Activated CD4-positive, alpha-beta memory T cell treated with anti-CD3 and anti-CD28 coated beads for 36 hours (primary cell): ENCODE measurements at regions not wholly inside any gene's neighbourhood (a gene's known extent, or its start where the extent isn't known, plus 50 kb on each side); places are given as distances from the start of the nearest gene placed in this dataset.

ENCODE experiments used
- CTCF ChIA-PET: fragments of 350-600 bp; sonication (Branson Sonifier 250); formaldehyde crosslinking; loops from one replicate; lab custom pipeline; 2021; ENCODE audit warnings: antibody characterized with exemption, inconsistent platforms; lab: Charles Lee
- POLR2A ChIA-PET: fragments of 350-600 bp; sonication (Branson Sonifier 250); formaldehyde crosslinking; loops from one replicate; lab custom pipeline; 2021; ENCODE audit warnings: antibody characterized with exemption; lab: Charles Lee
- DNase-seq: peaks from one replicate; pipeline ENCODE4 v3.0.0-alpha.2; 2020
- H3K27ac Mint-ChIP-seq: one replicate; pipeline ENCODE4 v1.8.0; 2021; ENCODE audit warnings: mixed read lengths
- H3K27me3 Mint-ChIP-seq: one replicate; pipeline ENCODE4 v1.8.0; 2021; ENCODE audit warnings: mixed read lengths
- H3K36me3 Mint-ChIP-seq: one replicate; pipeline ENCODE4 v1.8.0; 2021; ENCODE audit warnings: mixed read lengths
- H3K4me1 Mint-ChIP-seq: one replicate; pipeline ENCODE4 v1.8.0; 2021; ENCODE audit warnings: low read depth, mixed read lengths
- H3K4me3 Mint-ChIP-seq: one replicate; pipeline ENCODE4 v1.8.0; 2021; ENCODE audit warnings: mild to moderate bottlenecking, mixed read lengths
- H3K9me3 Mint-ChIP-seq: one replicate; pipeline ENCODE4 v1.8.0; 2021; ENCODE audit warnings: mixed read lengths
- intact Hi-C: fragments of 100-400 bp; cut with micrococcal nuclease; formaldehyde crosslinking; loops from one replicate; pipeline ENCODE4 v1.15.1; 2023

DNA sequence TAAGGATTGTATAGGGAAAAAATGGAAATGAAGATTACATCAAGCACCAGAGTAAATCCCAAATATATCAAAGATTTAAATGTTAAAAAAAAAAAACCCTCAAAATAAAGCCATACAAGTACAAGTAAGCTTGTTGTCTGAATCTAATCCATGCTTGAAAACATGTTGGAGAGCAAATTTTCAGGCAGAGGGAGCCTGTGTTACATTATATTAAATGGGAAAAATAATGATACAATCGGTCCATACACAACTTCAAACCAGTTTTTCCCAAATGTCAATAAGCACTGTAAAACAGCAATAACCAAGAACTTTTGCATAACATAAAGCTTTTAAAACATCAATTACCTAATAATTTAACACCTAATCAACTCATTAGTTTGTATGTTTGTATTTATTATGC, 949.4 kb upstream of the ADGRL4 start:
- CTCF ChIA-PET = no interaction called here
- no peak overlapping the region for H3K4me3 Mint-ChIP-seq
- no peak for DNase-seq
- no peaks in the 10 kb centered on the region for H3K36me3 Mint-ChIP-seq
- no peaks in the 10 kb centered on the region for H3K4me1 Mint-ChIP-seq
- POLR2A ChIA-PET = no interaction called here
- H3K27me3 Mint-ChIP-seq = no peaks in the 10 kb centered on the region
- intact Hi-C loops = no loop called here
- peaks cover 20% of the 10 kb centered on the region for H3K9me3 Mint-ChIP-seq
- H3K27ac Mint-ChIP-seq = no peak overlapping the region

DNA sequence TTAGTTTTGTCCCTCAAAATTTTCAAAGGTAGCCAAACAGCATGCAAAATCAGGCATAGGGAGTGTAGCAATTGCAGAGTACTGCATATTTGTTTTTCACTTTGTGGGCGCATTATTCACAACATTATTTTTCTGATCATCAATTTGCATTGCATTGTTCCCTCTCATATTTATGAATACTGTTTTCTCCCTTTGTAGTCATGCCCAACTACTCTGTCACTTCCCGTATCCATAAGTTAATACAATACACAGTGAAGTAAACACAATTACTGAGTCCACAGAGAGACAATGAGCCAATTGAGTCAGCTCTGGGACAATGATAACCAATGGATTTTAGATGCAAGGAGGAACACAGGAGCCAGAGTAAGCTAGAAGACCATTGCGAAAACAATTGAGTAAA, 944.0 kb upstream of the ADGRL4 start:
- H3K9me3 Mint-ChIP-seq = peaks cover 15% of the 10 kb centered on the region
- POLR2A ChIA-PET = no interaction called here
- H3K27me3 Mint-ChIP-seq = no peaks in the 10 kb centered on the region
- H3K36me3 Mint-ChIP-seq = no peaks in the 10 kb centered on the region
- H3K4me3 Mint-ChIP-seq = no peak overlapping the region
- CTCF ChIA-PET = no interaction called here
- H3K27ac Mint-ChIP-seq = no peak overlapping the region
- intact Hi-C loops = no loop called here
- no peak for DNase-seq
- no peaks in the 10 kb centered on the region for H3K4me1 Mint-ChIP-seq

DNA sequence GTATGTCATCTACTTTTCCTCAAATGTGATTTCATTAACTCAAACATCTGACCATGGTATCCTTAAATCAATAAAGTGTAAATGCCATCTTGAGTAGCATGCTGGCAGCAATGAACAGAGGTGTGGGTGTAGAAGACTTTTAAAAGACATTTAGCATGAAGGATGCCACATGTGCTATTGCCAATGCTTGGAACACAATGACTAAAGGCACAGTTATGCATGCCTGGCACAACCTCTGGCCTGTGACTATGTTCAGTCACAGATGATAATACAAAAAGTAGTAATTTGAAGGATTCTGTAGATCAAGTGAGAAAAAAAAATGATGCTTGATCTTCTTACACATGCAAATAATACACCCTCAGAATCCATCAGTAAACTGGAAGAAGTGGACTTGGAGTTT, 938.9 kb upstream of the ADGRL4 start:
- no peaks in the 10 kb centered on the region for H3K36me3 Mint-ChIP-seq
- DNase-seq = no peak
- H3K27ac Mint-ChIP-seq = no peak overlapping the region
- no peaks in the 10 kb centered on the region for H3K27me3 Mint-ChIP-seq
- intact Hi-C loops = no loop called here
- H3K9me3 Mint-ChIP-seq = peaks cover 11% of the 10 kb centered on the region
- no peaks in the 10 kb centered on the region for H3K4me1 Mint-ChIP-seq
- CTCF ChIA-PET = no interaction called here
- no peak overlapping the region for H3K4me3 Mint-ChIP-seq
- POLR2A ChIA-PET = no interaction called here

GRCh38 chr1:79929356-79929755, 922.8 kb upstream of the ADGRL4 start:
- DNase-seq = no peak
- Mint-ChIP-seq H3K27ac (no peak overlapping the region), H3K36me3 (no peaks in the 10 kb centered on the region), H3K9me3 (peaks cover 12% of the 10 kb centered on the region), H3K4me3 (no peak overlapping the region), H3K4me1 (no peaks in the 10 kb centered on the region), H3K27me3 (no peaks in the 10 kb centered on the region)
- intact Hi-C loops = no loop called here
- POLR2A ChIA-PET = no interaction called here
- CTCF ChIA-PET = no interaction called here

DNA sequence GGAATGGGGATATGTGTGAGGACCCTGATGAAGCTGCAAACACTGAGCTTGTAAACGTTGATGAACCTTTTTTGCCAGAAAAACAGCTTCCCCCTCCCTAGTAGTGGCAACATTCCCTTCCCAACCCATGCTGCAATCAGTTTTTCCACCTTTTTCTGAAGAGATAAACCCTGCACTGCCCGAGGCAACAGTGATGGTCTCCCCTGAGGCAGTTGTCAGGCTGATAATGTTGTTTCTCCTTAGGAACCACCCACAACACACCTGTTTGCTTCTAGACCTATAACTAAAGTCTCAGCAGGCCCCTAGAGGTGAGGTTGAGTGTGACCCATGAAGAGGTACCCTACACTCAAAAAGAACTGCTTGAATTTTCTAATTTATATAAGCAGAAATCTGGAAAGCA, 922.4 kb upstream of the ADGRL4 start:
- H3K27ac Mint-ChIP-seq = no peak overlapping the region
- POLR2A ChIA-PET = no interaction called here
- no peaks in the 10 kb centered on the region for H3K27me3 Mint-ChIP-seq
- no peak overlapping the region for H3K4me3 Mint-ChIP-seq
- peaks cover 13% of the 10 kb centered on the region for H3K9me3 Mint-ChIP-seq
- no peaks in the 10 kb centered on the region for H3K36me3 Mint-ChIP-seq
- intact Hi-C loops = no loop called here
- no peaks in the 10 kb centered on the region for H3K4me1 Mint-ChIP-seq
- CTCF ChIA-PET = no interaction called here
- no peak for DNase-seq

GRCh38 chr1:79920960-79921669, 914.6 kb upstream of the ADGRL4 start:
- Mint-ChIP-seq H3K27ac (no peak overlapping the region), H3K36me3 (no peaks in the 10 kb centered on the region), H3K9me3 (peaks cover 28% of the 10 kb centered on the region), H3K4me3 (no peak overlapping the region), H3K4me1 (no peaks in the 10 kb centered on the region), H3K27me3 (no peaks in the 10 kb centered on the region)
- intact Hi-C loops = no loop called here
- no peak for DNase-seq
- CTCF ChIA-PET = no interaction called here
- POLR2A ChIA-PET = no interaction called here

GRCh38 chr1:79914896-79915295, 908.4 kb upstream of the ADGRL4 start:
- no peaks in the 10 kb centered on the region for H3K36me3 Mint-ChIP-seq
- H3K27ac Mint-ChIP-seq = no peak overlapping the region
- no peaks in the 10 kb centered on the region for H3K27me3 Mint-ChIP-seq
- intact Hi-C loops = no loop called here
- DNase-seq = no peak
- H3K4me1 Mint-ChIP-seq = no peaks in the 10 kb centered on the region
- H3K4me3 Mint-ChIP-seq = no peak overlapping the region
- H3K9me3 Mint-ChIP-seq = peaks cover 14% of the 10 kb centered on the region
- POLR2A ChIA-PET = no interaction called here
- CTCF ChIA-PET = no interaction called here

- intact Hi-C loops = no loop called here
- peaks cover 14% of the 10 kb centered on the region for H3K9me3 Mint-ChIP-seq
- H3K36me3 Mint-ChIP-seq = no peaks in the 10 kb centered on the region
- no peak for DNase-seq
- no peaks in the 10 kb centered on the region for H3K27me3 Mint-ChIP-seq
- ChIA-PET CTCF (no interaction called here), POLR2A (no interaction called here)
- H3K27ac Mint-ChIP-seq = no peak overlapping the region
- H3K4me1 Mint-ChIP-seq = no peaks in the 10 kb centered on the region
- no peak overlapping the region for H3K4me3 Mint-ChIP-seq
These were observed 906.3 kb upstream of the ADGRL4 start for GRCh38 chr1:79912813-79913212.

DNA sequence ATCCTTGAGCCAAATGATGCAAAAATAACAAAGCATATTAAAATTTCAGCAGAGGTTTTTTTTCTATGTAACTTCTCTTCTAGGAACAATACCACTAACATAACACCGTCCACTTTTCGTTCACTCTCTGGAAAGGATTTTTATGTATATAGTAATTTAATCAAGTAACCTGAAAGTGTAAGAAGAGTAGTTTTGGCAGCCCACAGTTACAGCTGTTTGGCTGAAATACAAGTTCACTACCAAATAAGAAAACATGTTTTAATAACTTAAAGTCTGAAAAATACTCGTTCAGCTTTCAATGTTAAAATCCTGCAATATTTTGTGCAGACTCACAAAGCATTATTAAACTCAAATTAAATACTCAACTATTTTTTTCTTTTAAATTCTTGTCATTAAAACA, 896.8 kb upstream of the ADGRL4 start:
- ChIA-PET POLR2A (no interaction called here), CTCF (no interaction called here)
- DNase-seq = no peak
- Mint-ChIP-seq H3K9me3 (peaks cover 12% of the 10 kb centered on the region), H3K4me3 (no peak overlapping the region), H3K27me3 (no peaks in the 10 kb centered on the region), H3K27ac (no peak overlapping the region), H3K36me3 (no peaks in the 10 kb centered on the region), H3K4me1 (no peaks in the 10 kb centered on the region)
- intact Hi-C loops = no loop called here

DNA sequence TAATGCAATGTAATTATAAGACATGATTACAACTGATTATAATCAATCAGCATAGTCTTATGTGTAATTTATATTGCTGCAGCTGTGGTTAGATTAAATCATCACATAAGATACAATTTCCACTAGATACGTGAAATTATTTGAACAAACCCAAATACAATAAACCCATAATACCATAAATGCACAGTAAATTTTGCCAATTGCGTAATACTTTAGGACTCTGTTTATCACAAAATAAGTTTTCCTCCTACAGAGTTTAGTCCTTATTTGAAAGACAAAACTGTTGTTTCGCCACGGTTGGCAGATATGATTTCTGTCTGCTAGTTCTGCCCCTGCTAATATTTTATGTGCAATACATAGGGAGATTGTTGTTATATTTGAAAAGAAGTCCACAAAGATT, 895.9 kb upstream of the ADGRL4 start:
- ChIA-PET CTCF (no interaction called here), POLR2A (no interaction called here)
- Mint-ChIP-seq H3K4me1 (no peaks in the 10 kb centered on the region), H3K36me3 (no peaks in the 10 kb centered on the region), H3K4me3 (no peak overlapping the region), H3K9me3 (peaks cover 12% of the 10 kb centered on the region), H3K27ac (no peak overlapping the region), H3K27me3 (no peaks in the 10 kb centered on the region)
- intact Hi-C loops = no loop called here
- DNase-seq = no peak

DNA sequence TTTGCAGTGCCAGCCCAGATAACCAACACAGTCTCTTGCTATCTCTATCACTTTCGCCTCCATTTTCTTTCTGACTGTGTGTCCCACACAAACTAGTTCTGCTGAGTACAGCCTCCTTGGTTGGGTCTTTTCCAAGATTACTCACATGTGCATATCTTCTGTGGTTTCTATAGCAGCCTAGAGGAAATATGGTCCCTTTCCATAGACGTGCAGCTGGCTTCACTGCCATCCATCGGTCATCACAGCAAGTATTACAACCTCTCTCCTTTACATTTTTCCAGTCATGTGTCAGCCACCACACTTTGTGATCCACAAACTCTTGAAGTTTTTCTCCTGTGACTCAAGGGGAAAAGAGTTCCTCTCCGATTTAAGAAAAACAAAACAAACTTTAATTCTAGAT, 893.4 kb upstream of the ADGRL4 start:
- ChIA-PET CTCF (no interaction called here), POLR2A (no interaction called here)
- no peaks in the 10 kb centered on the region for H3K36me3 Mint-ChIP-seq
- H3K27ac Mint-ChIP-seq = no peak overlapping the region
- no peak for DNase-seq
- H3K27me3 Mint-ChIP-seq = no peaks in the 10 kb centered on the region
- H3K9me3 Mint-ChIP-seq = peaks cover 4% of the 10 kb centered on the region
- intact Hi-C loops = loop anchor here (10.0 kb wide), 1 partner anchor 1935 kb away; no protein-coding TSS in a partner anchor
- no peak overlapping the region for H3K4me3 Mint-ChIP-seq
- H3K4me1 Mint-ChIP-seq = no peaks in the 10 kb centered on the region

- ChIA-PET CTCF (no interaction called here), POLR2A (no interaction called here)
- no peak for DNase-seq
- Mint-ChIP-seq H3K27me3 (no peaks in the 10 kb centered on the region), H3K4me3 (no peak overlapping the region), H3K36me3 (no peaks in the 10 kb centered on the region), H3K4me1 (no peaks in the 10 kb centered on the region), H3K27ac (no peak overlapping the region), H3K9me3 (peaks cover 10% of the 10 kb centered on the region)
- intact Hi-C loops = loop anchor here (10.0 kb wide), 1 partner anchor 1939 kb away; no protein-coding TSS in a partner anchor
These were observed 889.6 kb upstream of the ADGRL4 start for GRCh38 chr1:79896140-79896539.

- Mint-ChIP-seq H3K27me3 (no peaks in the 10 kb centered on the region), H3K36me3 (no peaks in the 10 kb centered on the region), H3K9me3 (peaks cover 16% of the 10 kb centered on the region), H3K27ac (no peak overlapping the region), H3K4me1 (no peaks in the 10 kb centered on the region), H3K4me3 (no peak overlapping the region)
- DNase-seq = no peak
- POLR2A ChIA-PET = no interaction called here
- CTCF ChIA-PET = no interaction called here
- intact Hi-C loops = loop anchor here (10.0 kb wide), 1 partner anchor 1939 kb away; no protein-coding TSS in a partner anchor
These were observed 889.0 kb upstream of the ADGRL4 start for GRCh38 chr1:79895573-79895972.
